K562 (cell line): ENCODE measurements at regions not wholly inside any gene's neighbourhood (a gene's known extent, or its start where the extent isn't known, plus 50 kb on each side); places are given as distances from the start of the nearest gene placed in this dataset.

Source experiments
- ATAC-seq: fragments of 200-7000 bp; cut with Tn5 transposase; 3 replicates; pipeline ENCODE4 v1.9.1; 2020; ENCODE audit warnings: moderate library complexity
- BruUV-seq: library from RNA; stranded (reverse); fragments of 400-500 nt; replicated peaks from 2 replicates; lab custom pipeline; 2021; lab: Mats Ljungman, UMichigan
- CTCF ChIA-PET: fragments of 300-600 bp; formaldehyde crosslinking; extraction: SDS; loops from one replicate; lab custom pipeline; 2021; ENCODE audit warnings: low intra/inter-chr PET ratio; lab: Yijun Ruan, JAX
- POLR2A ChIA-PET: fragments of 300-600, 350-650 bp; sonication (Branson Sonifier 250); formaldehyde crosslinking; extraction: SDS; loops from one replicate; lab custom pipeline; 2021; ENCODE audit warnings: antibody characterized with exemption, inconsistent platforms; lab: Yijun Ruan, JAX
- DNase-seq, 4 experiments: peaks; one replicate each; pipeline versions ENCODE4 v3.0.0 to v3.0.0-alpha.2; 2011 to 2018; ENCODE audit warnings: low spot score in 3 of 4, mixed read lengths in 3 of 4; ENCODE audit errors: extremely low read depth in 1 of 4
- FAIRE-seq: peaks from 2 replicates; lab custom pipeline; 2011; peaks lifted over from hg19 to GRCh38; lab: Jason Lieb, UNC
- H2AFZ ChIP-seq: 2 replicates; pipeline ENCODE4 v1.6.0; 2011; ENCODE audit warnings: low read depth, low read length, control low read depth, inconsistent platforms
- H3K27ac ChIP-seq: fragments of 200-600 bp; 3 replicates; pipeline ENCODE4 v1.8.0; 2011; ENCODE audit warnings: low read depth, mild to moderate bottlenecking, control low read depth, inconsistent platforms, low read length, moderate library complexity, mixed read lengths; ENCODE audit errors: extremely low read depth
- H3K27me3 ChIP-seq, 2 experiments: fragments of 300-600 bp in 1 of 2; 2 replicates in 1 of 2; 3 replicates in 1 of 2; pipeline versions ENCODE4 v1.6.0 to v1.8.0; 2011; ENCODE audit warnings: inconsistent platforms in 2 of 2, low read length in 2 of 2, mild to moderate bottlenecking in 1 of 2, mixed read lengths in 1 of 2, moderate library complexity in 1 of 2; ENCODE audit not compliant: control insufficient read depth in 2 of 2, insufficient read depth in 2 of 2
- H3K36me3 ChIP-seq: fragments of 300-600 bp; 3 replicates; pipeline ENCODE4 v1.8.0; 2011; ENCODE audit warnings: mild to moderate bottlenecking, low read length, inconsistent platforms; ENCODE audit not compliant: control insufficient read depth, insufficient read depth
- H3K4me1 ChIP-seq, 2 experiments: fragments of 200-600 bp in 1 of 2; replicated peaks in 1 of 2; 2 replicates in 1 of 2; 3 replicates in 1 of 2; pipeline versions ENCODE4 v1.5.1 to v1.8.0; 2011; ENCODE audit warnings: inconsistent platforms in 2 of 2, low read length in 2 of 2, mild to moderate bottlenecking in 1 of 2, mixed read lengths in 1 of 2, moderate library complexity in 1 of 2; ENCODE audit not compliant: control insufficient read depth in 2 of 2, insufficient read depth in 2 of 2
- H3K4me2 ChIP-seq: 2 replicates; pipeline ENCODE4 v1.6.1; 2011; ENCODE audit warnings: low read length, control low read depth, inconsistent platforms, mixed read lengths; ENCODE audit not compliant: insufficient read depth
- H3K4me3 ChIP-seq: fragments of 200-600 bp; sonication (generic), shearing (Covaris generic); 2 replicates; pipeline ENCODE4 v1.5.1; 2016; ENCODE audit warnings: control low read depth, inconsistent platforms
- H3K79me2 ChIP-seq: fragments of 200-600 bp; 3 replicates; pipeline ENCODE4 v1.8.0; 2011; ENCODE audit warnings: low read length, inconsistent platforms; ENCODE audit not compliant: control insufficient read depth, insufficient read depth
- H3K9ac ChIP-seq, 2 experiments: 2 replicates each; pipeline versions ENCODE4 v1.6.0 to v1.6.1; 2011; ENCODE audit warnings: low read depth in 2 of 2, low read length in 2 of 2, control low read depth in 1 of 2, inconsistent platforms in 1 of 2, mild to moderate bottlenecking in 1 of 2, mixed read lengths in 1 of 2; ENCODE audit not compliant: insufficient read depth in 1 of 2
- H3K9me1 ChIP-seq: one replicate; pipeline ENCODE4 v1.6.0; 2011; ENCODE audit warnings: inconsistent platforms, mild to moderate bottlenecking, low read length, moderate library complexity; ENCODE audit not compliant: control insufficient read depth, insufficient read depth
- H3K9me3 ChIP-seq: replicated peaks from 2 replicates; pipeline ENCODE4 v1.5.1; 2011; ENCODE audit warnings: low read depth, low read length, inconsistent platforms; ENCODE audit not compliant: control insufficient read depth, insufficient read depth
- H4K20me1 ChIP-seq: replicated peaks from 2 replicates; pipeline ENCODE4 v1.6.1; 2011; ENCODE audit warnings: low read length, inconsistent platforms, mixed read lengths; ENCODE audit not compliant: control insufficient read depth, insufficient read depth
- ELF2 ChIP-seq: fragments of 250-450 bp; sonication (Bioruptor Pico); IDR thresholded peaks from 2 replicates; pipeline ENCODE4 v1.5.0; 2021; ENCODE audit warnings: mild to moderate bottlenecking
- FIP1L1 ChIP-seq: fragments of 200-400 bp; formaldehyde crosslinking; IDR thresholded peaks from 2 replicates; pipeline ENCODE4 v1.6.1; 2018; ENCODE audit warnings: mild to moderate bottlenecking, low read depth, low read length; ENCODE audit not compliant: poor library complexity, severe bottlenecking
- FOXP1 ChIP-seq: sonication (generic); formaldehyde crosslinking; IDR thresholded peaks from 2 replicates; pipeline ENCODE4 v1.8.0; 2022; ENCODE audit warnings: mild to moderate bottlenecking, missing genetic modification reagents
- KLF1 ChIP-seq: fragments of 450-650 bp; IDR thresholded peaks from 2 replicates; pipeline ENCODE4 v1.6.1; 2016; ENCODE audit warnings: missing genetic modification characterization, missing compliant biosample characterization
- PTBP1 ChIP-seq: fragments of 200-400 bp; formaldehyde crosslinking; IDR thresholded peaks from 2 replicates; pipeline ENCODE4 v1.6.1; 2017; ENCODE audit warnings: low read depth, low read length
- ZNF311 ChIP-seq: fragments of 250-450 bp; sonication (Bioruptor Pico); IDR thresholded peaks from 2 replicates; pipeline ENCODE4 v1.4.0; 2020; ENCODE audit warnings: mild to moderate bottlenecking, moderate library complexity
- ZNF584 ChIP-seq: fragments of 200-800 bp; sonication (Bioruptor generic); IDR thresholded peaks from 2 replicates; pipeline ENCODE4 v1.6.1; 2016; ENCODE audit warnings: low read depth, mild to moderate bottlenecking, missing genetic modification characterization, missing compliant biosample characterization
- WGBS: fragments of 100-300 bp; shearing (Covaris generic); methylation state at CpG from one replicate; pipeline ENCODE4 v1.1.6; 2016; ENCODE audit warnings: low coverage, mixed read lengths; ENCODE audit not compliant: insufficient coverage; ENCODE audit errors: missing lambda C conversion rate; 5-methylcytosine and 5-hydroxymethylcytosine counted together
- in situ Hi-C: fragments of 300-500 bp; cut with MboI; formaldehyde crosslinking; loops from 4 replicates; pipeline ENCODE4 v1.15.0; 2018; ENCODE audit warnings: inconsistent platforms, mixed read lengths
- intact Hi-C: fragments of 100-400 bp; cut with micrococcal nuclease; formaldehyde crosslinking; loops from 2 replicates; pipeline ENCODE4 v1.14.2; 2022
- TF ChIP-seq, protein P1 (sequence below): sonication (generic); IDR thresholded peaks from 2 replicates; pipeline ENCODE4 v1.6.1; 2016

- no peaks in the 10 kb centered on the region for H3K36me3 ChIP-seq
- H3K27ac ChIP-seq = no peak overlapping the region
- DNase-seq = no peak
- H2AFZ ChIP-seq = no peak overlapping the region
- H4K20me1 ChIP-seq = no peaks in the 10 kb centered on the region
- no peaks in the 10 kb centered on the region for H3K27me3 ChIP-seq
- H3K9me3 ChIP-seq = 0 out of 2 replicates have a peak, but pooled peaks cover 2% of the 10 kb centered on the region
- in situ Hi-C loops = no loop called here
- H3K4me3 ChIP-seq = no peak overlapping the region
- TF ChIP-seq, protein P1, sequence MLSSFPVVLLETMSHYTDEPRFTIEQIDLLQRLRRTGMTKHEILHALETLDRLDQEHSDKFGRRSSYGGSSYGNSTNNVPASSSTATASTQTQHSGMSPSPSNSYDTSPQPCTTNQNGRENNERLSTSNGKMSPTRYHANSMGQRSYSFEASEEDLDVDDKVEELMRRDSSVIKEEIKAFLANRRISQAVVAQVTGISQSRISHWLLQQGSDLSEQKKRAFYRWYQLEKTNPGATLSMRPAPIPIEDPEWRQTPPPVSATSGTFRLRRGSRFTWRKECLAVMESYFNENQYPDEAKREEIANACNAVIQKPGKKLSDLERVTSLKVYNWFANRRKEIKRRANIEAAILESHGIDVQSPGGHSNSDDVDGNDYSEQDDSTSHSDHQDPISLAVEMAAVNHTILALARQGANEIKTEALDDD = no peak
- TF ChIP-seq KLF1 = no peak
- TF ChIP-seq FIP1L1 = no peak
- no peak for TF ChIP-seq ZNF584 (CRISPR knock-in tag)
- TF ChIP-seq PTBP1 = no peak
- TF ChIP-seq FOXP1 (CRISPR knock-in tag) = no peak
- TF ChIP-seq ELF2 (CRISPR knock-in tag) = no peak
- no peak for TF ChIP-seq ZNF311 (CRISPR knock-in tag)
- no TSS peak for BruUV-seq
- 11% methylated on average over 2 of the region's 2 CpGs for WGBS
- intact Hi-C loops = no loop called here
- no peak for ATAC-seq
- no peak overlapping the region for H3K4me2 ChIP-seq
- H3K4me1 ChIP-seq = no peaks in the 10 kb centered on the region
- no peaks in the 10 kb centered on the region for H3K9me1 ChIP-seq
- FAIRE-seq = no peak
- H3K9ac ChIP-seq = no peak overlapping the region
- no peaks in the 10 kb centered on the region for H3K79me2 ChIP-seq
- ChIA-PET POLR2A (no interaction called here), CTCF (no interaction called here)
Observed at GRCh38 chr11:92098172-92098571, 126.4 kb upstream of the FAT3 start.
